GM23338 (cell line): ENCODE measurements at regions not wholly inside any gene's neighbourhood (a gene's known extent, or its start where the extent isn't known, plus 50 kb on each side); places are given as distances from the start of the nearest gene placed in this dataset.

Experiments used
- ATAC-seq: fragments of 200-7000 bp; cut with Tn5 transposase; 3 replicates; pipeline ENCODE4 v1.9.1; 2020
- DNase-seq: peaks from one replicate; pipeline ENCODE4 v3.0.0-alpha.2; 2015; ENCODE audit warnings: low spot score
- H2AFZ ChIP-seq: fragments of 200-600 bp; sonication (generic); 2 replicates; pipeline ENCODE4 v1.8.0; 2016; ENCODE audit warnings: antibody characterized with exemption, mild to moderate bottlenecking, moderate library complexity
- H3F3A ChIP-seq: fragments of 200-600 bp; sonication (generic); replicated peaks from 2 replicates; pipeline ENCODE4 v1.8.0; 2017; ENCODE audit warnings: antibody characterized with exemption, mixed run types, low read depth
- H3K27ac ChIP-seq: fragments of 200-600 bp; sonication (generic); 2 replicates; pipeline ENCODE4 v1.6.1; 2016; ENCODE audit warnings: low read depth
- H3K27me3 ChIP-seq: fragments of 200-600 bp; sonication (generic); 2 replicates; pipeline ENCODE4 v1.8.0; 2016; ENCODE audit warnings: mild to moderate bottlenecking, mixed run types, moderate library complexity; ENCODE audit not compliant: insufficient read depth
- H3K36me3 ChIP-seq: fragments of 200-600 bp; sonication (generic); 2 replicates; pipeline ENCODE4 v1.8.0; 2016; ENCODE audit warnings: mild to moderate bottlenecking; ENCODE audit not compliant: insufficient read depth
- H3K4me1 ChIP-seq: fragments of 200-600 bp; sonication (generic); 2 replicates; pipeline ENCODE4 v1.8.0; 2016; ENCODE audit warnings: mild to moderate bottlenecking, moderate library complexity; ENCODE audit not compliant: insufficient read depth
- H3K4me2 ChIP-seq: fragments of 200-600 bp; sonication (generic); 2 replicates; pipeline ENCODE4 v1.7.1; 2017; ENCODE audit warnings: mixed run types
- H3K4me3 ChIP-seq: fragments of 200-600 bp; sonication (generic); 2 replicates; pipeline ENCODE4 v1.6.1; 2016; ENCODE audit warnings: mixed run types
- H3K79me2 ChIP-seq: fragments of 200-600 bp; sonication (generic); replicated peaks from 2 replicates; pipeline ENCODE4 v1.8.0; 2017; ENCODE audit warnings: mild to moderate bottlenecking; ENCODE audit not compliant: insufficient read depth
- H3K9me2 ChIP-seq: fragments of 200-600 bp; sonication (generic); 2 replicates; pipeline ENCODE4 v1.8.0; 2017; ENCODE audit not compliant: insufficient read depth
- H4K20me1 ChIP-seq: fragments of 200-600 bp; sonication (generic); replicated peaks from 2 replicates; pipeline ENCODE4 v1.8.0; 2017; ENCODE audit warnings: mild to moderate bottlenecking; ENCODE audit not compliant: insufficient read depth
- H3K27ac Mint-ChIP-seq: 2 replicates; pipeline ENCODE4 v1.8.0; 2020; ENCODE audit warnings: inconsistent platforms, mild to moderate bottlenecking, moderate library complexity, mixed read lengths
- H3K27me3 Mint-ChIP-seq: 3 replicates; pipeline ENCODE4 v1.8.0; 2022; ENCODE audit warnings: low read depth, mild to moderate bottlenecking, moderate library complexity, mixed read lengths, inconsistent platforms; ENCODE audit not compliant: insufficient read depth, poor library complexity
- H3K36me3 Mint-ChIP-seq: 3 replicates; pipeline ENCODE4 v1.8.0; 2021; ENCODE audit warnings: low read depth, mild to moderate bottlenecking, inconsistent platforms, moderate library complexity, mixed read lengths
- H3K4me1 Mint-ChIP-seq: 3 replicates; pipeline ENCODE4 v1.8.0; 2020; ENCODE audit warnings: mild to moderate bottlenecking, inconsistent platforms, mixed read lengths
- H3K4me3 Mint-ChIP-seq: 3 replicates; pipeline ENCODE4 v1.8.0; 2021; ENCODE audit warnings: moderate library complexity, mild to moderate bottlenecking, inconsistent platforms, mixed read lengths
- H3K9me3 Mint-ChIP-seq: 3 replicates; pipeline ENCODE4 v1.8.0; 2020; ENCODE audit warnings: moderate library complexity, mild to moderate bottlenecking, inconsistent platforms, mixed read lengths
- CREB1 ChIP-seq: fragments of 250-450 bp; sonication (Bioruptor Pico); IDR thresholded peaks from 2 replicates; pipeline ENCODE4 v1.5.0; 2020; ENCODE audit warnings: low read depth, mild to moderate bottlenecking, moderate library complexity
- EZH2 ChIP-seq: fragments of 200-600 bp; sonication (generic); IDR thresholded peaks from one replicate; pipeline ENCODE4 v1.8.0; 2017; ENCODE audit warnings: antibody characterized with exemption, mild to moderate bottlenecking, low read depth; ENCODE audit not compliant: unreplicated experiment
- EZH2phosphoT487 ChIP-seq: fragments of 200-600 bp; sonication (generic); IDR thresholded peaks from one replicate; pipeline ENCODE4 v1.8.1; 2018; ENCODE audit warnings: antibody characterized with exemption; ENCODE audit not compliant: unreplicated experiment
- JUNB ChIP-seq: IDR thresholded peaks from one replicate; pipeline ENCODE4 v1.6.1; 2016; ENCODE audit warnings: antibody characterized with exemption; ENCODE audit not compliant: unreplicated experiment
- NANOG ChIP-seq: IDR thresholded peaks from 2 replicates; pipeline ENCODE4 v1.6.1; 2016; ENCODE audit warnings: antibody characterized with exemption, borderline replicate concordance
- POLR2AphosphoS5 ChIP-seq: IDR thresholded peaks from 2 replicates; pipeline ENCODE4 v1.6.1; 2016; ENCODE audit warnings: antibody characterized with exemption, low read depth
- REST ChIP-seq: IDR thresholded peaks from one replicate; pipeline ENCODE4 v1.6.1; 2018; ENCODE audit warnings: antibody characterized with exemption; ENCODE audit not compliant: unreplicated experiment
- STAT1 ChIP-seq: IDR thresholded peaks from one replicate; pipeline ENCODE4 v1.6.1; 2016; ENCODE audit warnings: antibody characterized with exemption; ENCODE audit not compliant: unreplicated experiment
- ZNF114 ChIP-seq: fragments of 250-450 bp; sonication (Bioruptor Pico); IDR thresholded peaks from 2 replicates; pipeline ENCODE4 v1.5.0; 2020; ENCODE audit warnings: mild to moderate bottlenecking, moderate library complexity
- ZNF331 ChIP-seq: fragments of 250-450 bp; sonication (Bioruptor Pico); IDR thresholded peaks from 2 replicates; pipeline ENCODE4 v1.5.0; 2020; ENCODE audit warnings: low read depth, mild to moderate bottlenecking, moderate library complexity
- TF ChIP-seq, protein P1 (sequence below): IDR thresholded peaks from 2 replicates; pipeline ENCODE4 v1.6.1; 2016; ENCODE audit warnings: antibody characterized with exemption
- TF ChIP-seq, protein P2 (sequence below), 2 experiments: fragments of 200-600 bp in 1 of 2; sonication (generic) in 1 of 2; conservative IDR thresholded peaks; 2 replicates each; pipeline versions ENCODE4 v1.5.1 to v1.6.1; 2016 to 2017; ENCODE audit warnings: antibody characterized with exemption in 2 of 2, low read depth in 2 of 2, mild to moderate bottlenecking in 2 of 2, moderate library complexity in 1 of 2
- TF ChIP-seq, protein P3 (sequence below): fragments of 250-450 bp; sonication (Bioruptor Pico); IDR thresholded peaks from 2 replicates; pipeline ENCODE4 v1.5.0; 2020; ENCODE audit warnings: mild to moderate bottlenecking, moderate library complexity

- peaks cover under 1% of the 10 kb centered on the region for H3K27me3 Mint-ChIP-seq
- no peak overlapping the region for H3K27ac ChIP-seq
- H3K9me3 Mint-ChIP-seq = peaks cover 12% of the 10 kb centered on the region
- no peaks in the 10 kb centered on the region for H3K27me3 ChIP-seq
- peaks cover 12% of the 10 kb centered on the region; the same call in 2 of the 3 replicates for H3K4me1 Mint-ChIP-seq
- no peak overlapping the region for H3K4me3 Mint-ChIP-seq
- no peak overlapping the region for H2AFZ ChIP-seq
- no peak overlapping the region for H3K27ac Mint-ChIP-seq
- no peaks in the 10 kb centered on the region for H4K20me1 ChIP-seq
- ATAC-seq = no peak
- H3K4me3 ChIP-seq = no peak overlapping the region
- H3K4me2 ChIP-seq = no peak overlapping the region
- H3F3A ChIP-seq = no peaks in the 10 kb centered on the region
- peaks cover 14% of the 10 kb centered on the region for H3K36me3 Mint-ChIP-seq
- DNase-seq = no peak
- TF ChIP-seq REST (no peak), STAT1 (no peak), ZNF114 (CRISPR knock-in tag) (no peak), EZH2phosphoT487 (no peak), EZH2 (no peak), POLR2AphosphoS5 (no peak), NANOG (no peak), JUNB (no peak), ZNF331 (CRISPR knock-in tag) (no peak), CREB1 (CRISPR knock-in tag) (no peak)
- TF ChIP-seq, protein P1, sequence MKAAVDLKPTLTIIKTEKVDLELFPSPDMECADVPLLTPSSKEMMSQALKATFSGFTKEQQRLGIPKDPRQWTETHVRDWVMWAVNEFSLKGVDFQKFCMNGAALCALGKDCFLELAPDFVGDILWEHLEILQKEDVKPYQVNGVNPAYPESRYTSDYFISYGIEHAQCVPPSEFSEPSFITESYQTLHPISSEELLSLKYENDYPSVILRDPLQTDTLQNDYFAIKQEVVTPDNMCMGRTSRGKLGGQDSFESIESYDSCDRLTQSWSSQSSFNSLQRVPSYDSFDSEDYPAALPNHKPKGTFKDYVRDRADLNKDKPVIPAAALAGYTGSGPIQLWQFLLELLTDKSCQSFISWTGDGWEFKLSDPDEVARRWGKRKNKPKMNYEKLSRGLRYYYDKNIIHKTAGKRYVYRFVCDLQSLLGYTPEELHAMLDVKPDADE = no peak
- TF ChIP-seq, protein P2, sequence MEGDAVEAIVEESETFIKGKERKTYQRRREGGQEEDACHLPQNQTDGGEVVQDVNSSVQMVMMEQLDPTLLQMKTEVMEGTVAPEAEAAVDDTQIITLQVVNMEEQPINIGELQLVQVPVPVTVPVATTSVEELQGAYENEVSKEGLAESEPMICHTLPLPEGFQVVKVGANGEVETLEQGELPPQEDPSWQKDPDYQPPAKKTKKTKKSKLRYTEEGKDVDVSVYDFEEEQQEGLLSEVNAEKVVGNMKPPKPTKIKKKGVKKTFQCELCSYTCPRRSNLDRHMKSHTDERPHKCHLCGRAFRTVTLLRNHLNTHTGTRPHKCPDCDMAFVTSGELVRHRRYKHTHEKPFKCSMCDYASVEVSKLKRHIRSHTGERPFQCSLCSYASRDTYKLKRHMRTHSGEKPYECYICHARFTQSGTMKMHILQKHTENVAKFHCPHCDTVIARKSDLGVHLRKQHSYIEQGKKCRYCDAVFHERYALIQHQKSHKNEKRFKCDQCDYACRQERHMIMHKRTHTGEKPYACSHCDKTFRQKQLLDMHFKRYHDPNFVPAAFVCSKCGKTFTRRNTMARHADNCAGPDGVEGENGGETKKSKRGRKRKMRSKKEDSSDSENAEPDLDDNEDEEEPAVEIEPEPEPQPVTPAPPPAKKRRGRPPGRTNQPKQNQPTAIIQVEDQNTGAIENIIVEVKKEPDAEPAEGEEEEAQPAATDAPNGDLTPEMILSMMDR (conservative IDR thresholded peaks at IDR 0.05; ENCODE audit: low read depth in 2 of 2) = no peak
- TF ChIP-seq, protein P3, sequence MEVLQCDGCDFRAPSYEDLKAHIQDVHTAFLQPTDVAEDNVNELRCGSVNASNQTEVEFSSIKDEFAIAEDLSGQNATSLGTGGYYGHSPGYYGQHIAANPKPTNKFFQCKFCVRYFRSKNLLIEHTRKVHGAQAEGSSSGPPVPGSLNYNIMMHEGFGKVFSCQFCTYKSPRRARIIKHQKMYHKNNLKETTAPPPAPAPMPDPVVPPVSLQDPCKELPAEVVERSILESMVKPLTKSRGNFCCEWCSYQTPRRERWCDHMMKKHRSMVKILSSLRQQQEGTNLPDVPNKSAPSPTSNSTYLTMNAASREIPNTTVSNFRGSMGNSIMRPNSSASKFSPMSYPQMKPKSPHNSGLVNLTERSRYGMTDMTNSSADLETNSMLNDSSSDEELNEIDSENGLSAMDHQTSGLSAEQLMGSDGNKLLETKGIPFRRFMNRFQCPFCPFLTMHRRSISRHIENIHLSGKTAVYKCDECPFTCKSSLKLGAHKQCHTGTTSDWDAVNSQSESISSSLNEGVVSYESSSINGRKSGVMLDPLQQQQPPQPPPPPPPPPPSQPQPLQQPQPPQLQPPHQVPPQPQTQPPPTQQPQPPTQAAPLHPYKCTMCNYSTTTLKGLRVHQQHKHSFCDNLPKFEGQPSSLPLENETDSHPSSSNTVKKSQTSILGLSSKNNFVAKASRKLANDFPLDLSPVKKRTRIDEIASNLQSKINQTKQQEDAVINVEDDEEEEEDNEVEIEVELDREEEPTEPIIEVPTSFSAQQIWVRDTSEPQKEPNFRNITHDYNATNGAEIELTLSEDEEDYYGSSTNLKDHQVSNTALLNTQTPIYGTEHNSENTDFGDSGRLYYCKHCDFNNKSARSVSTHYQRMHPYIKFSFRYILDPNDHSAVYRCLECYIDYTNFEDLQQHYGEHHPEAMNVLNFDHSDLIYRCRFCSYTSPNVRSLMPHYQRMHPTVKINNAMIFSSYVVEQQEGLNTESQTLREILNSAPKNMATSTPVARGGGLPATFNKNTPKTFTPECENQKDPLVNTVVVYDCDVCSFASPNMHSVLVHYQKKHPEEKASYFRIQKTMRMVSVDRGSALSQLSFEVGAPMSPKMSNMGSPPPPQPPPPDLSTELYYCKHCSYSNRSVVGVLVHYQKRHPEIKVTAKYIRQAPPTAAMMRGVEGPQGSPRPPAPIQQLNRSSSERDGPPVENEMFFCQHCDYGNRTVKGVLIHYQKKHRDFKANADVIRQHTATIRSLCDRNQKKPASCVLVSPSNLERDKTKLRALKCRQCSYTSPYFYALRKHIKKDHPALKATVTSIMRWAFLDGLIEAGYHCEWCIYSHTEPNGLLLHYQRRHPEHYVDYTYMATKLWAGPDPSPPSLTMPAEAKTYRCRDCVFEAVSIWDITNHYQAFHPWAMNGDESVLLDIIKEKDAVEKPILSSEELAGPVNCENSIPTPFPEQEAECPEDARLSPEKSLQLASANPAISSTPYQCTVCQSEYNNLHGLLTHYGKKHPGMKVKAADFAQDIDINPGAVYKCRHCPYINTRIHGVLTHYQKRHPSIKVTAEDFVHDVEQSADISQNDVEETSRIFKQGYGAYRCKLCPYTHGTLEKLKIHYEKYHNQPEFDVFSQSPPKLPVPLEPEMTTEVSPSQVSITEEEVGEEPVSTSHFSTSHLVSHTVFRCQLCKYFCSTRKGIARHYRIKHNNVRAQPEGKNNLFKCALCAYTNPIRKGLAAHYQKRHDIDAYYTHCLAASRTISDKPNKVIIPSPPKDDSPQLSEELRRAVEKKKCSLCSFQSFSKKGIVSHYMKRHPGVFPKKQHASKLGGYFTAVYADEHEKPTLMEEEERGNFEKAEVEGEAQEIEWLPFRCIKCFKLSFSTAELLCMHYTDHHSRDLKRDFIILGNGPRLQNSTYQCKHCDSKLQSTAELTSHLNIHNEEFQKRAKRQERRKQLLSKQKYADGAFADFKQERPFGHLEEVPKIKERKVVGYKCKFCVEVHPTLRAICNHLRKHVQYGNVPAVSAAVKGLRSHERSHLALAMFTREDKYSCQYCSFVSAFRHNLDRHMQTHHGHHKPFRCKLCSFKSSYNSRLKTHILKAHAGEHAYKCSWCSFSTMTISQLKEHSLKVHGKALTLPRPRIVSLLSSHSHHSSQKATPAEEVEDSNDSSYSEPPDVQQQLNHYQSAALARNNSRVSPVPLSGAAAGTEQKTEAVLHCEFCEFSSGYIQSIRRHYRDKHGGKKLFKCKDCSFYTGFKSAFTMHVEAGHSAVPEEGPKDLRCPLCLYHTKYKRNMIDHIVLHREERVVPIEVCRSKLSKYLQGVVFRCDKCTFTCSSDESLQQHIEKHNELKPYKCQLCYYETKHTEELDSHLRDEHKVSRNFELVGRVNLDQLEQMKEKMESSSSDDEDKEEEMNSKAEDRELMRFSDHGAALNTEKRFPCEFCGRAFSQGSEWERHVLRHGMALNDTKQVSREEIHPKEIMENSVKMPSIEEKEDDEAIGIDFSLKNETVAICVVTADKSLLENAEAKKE (CRISPR knock-in tag) = no peak
- peaks cover 4% of the 10 kb centered on the region; the same call in 1 of the 2 replicates for H3K9me2 ChIP-seq
- H3K4me1 ChIP-seq = peaks cover 9% of the 10 kb centered on the region; the same call in 1 of the 2 replicates
- no peaks in the 10 kb centered on the region for H3K36me3 ChIP-seq
- H3K79me2 ChIP-seq = no peaks in the 10 kb centered on the region
Measured at GRCh38 chr4:164138521-164138920, 615.4 kb upstream of the SMIM31 start.
